ENCODE measurements at regions not wholly inside any gene's neighbourhood (a gene's known extent, or its start where the extent isn't known, plus 50 kb on each side); places are given as distances from the start of the nearest gene placed in this dataset.
"Not testable (repeated sequence)": the region's sequence is repeated elsewhere in the genome, so short reads cannot be mapped to it uniquely, and the experiment has no call there.

DNA sequence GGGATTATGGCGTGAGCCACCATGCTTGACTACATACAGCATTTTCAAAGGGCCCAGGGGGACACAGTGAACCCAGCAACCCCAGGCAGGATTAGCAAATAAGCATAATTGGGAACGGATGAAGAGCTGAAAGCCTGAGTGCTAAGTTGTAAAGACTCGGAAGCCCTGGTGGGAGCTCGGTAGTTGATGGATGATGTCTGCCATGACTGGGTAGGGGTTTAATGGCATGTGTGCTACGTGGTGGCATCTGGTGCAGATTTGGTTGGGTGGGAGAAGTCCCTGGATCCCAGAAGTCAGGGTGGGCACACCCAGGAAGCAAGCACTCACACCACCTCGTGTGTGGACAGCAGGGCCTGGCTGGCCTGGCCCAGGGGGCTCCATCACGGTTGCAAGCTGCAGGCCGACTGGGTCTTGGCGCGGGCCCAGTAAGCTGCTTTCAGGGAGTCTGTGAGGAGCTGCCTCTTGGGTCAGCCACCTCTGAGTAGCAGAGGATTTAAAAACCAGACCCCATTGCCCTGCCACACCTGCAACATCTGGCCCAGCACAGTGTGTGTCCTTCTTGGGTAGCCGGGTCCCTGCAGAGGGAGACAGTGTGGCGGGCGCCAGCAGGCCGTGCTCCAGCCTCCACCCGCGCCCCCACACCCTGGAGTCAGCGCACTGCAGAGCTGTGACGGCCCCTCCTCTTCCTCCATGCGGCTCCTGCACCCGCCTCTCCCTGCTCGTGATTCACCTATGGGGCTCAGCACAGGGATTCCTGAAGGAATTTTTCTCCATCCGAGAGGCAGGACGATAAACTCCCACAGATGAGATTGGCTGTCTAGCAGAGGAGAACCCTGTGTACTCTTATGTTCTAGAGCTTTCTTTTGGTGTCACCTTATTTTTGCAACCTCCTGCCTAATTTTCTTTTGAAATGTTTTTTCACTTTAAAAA, 159.2 kb downstream of the LAT start:
- H3K27ac ChIP-seq; H3K4me1 ChIP-seq; DNase-seq; intact Hi-C loops (cut with DNase I; ENCODE audit: low total_unique reads); H3K36me3 ChIP-seq; H3K9me3 ChIP-seq; in situ Hi-C loops (cut with MboI; ENCODE audit: low pct_ligation_motif_present in 1 of 4, low pct_unique_long_range_greater_than_20kb in 1 of 4, low sequenced_read_pairs in 3 of 4); H3K27me3 ChIP-seq; H3K4me3 ChIP-seq: not testable (repeated sequence)
- 82 to 90% methylated on average over 2 to 19 of the region's 23 CpGs for WGBS, 2 donors (ENCODE audit: low coverage in 1 of 2)

DNA sequence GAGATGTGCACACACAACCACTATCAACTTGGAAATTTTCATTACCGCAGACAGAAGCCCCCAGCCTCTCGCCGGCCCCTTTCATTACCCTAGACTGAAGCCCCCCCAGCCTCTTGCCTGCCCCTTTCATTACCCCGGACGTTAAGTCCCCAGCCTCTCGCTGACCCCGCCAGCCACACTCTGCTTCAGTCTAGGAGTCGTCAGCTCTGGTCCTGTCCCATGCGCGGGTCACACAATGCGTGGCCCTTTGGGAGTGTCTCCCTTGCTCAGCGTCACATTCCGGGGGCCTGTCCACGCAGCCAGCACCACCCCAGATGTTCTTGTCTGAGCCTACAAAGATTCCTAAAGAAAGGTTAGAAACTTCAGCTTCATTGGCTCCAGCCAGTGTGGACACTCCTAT, 157.7 kb downstream of the LAT start:
- H3K4me3 ChIP-seq; intact Hi-C loops (cut with DNase I; ENCODE audit: low total_unique reads); H3K27ac ChIP-seq; DNase-seq; H3K27me3 ChIP-seq; in situ Hi-C loops (cut with MboI; ENCODE audit: low pct_ligation_motif_present in 1 of 4, low pct_unique_long_range_greater_than_20kb in 1 of 4, low sequenced_read_pairs in 3 of 4); H3K9me3 ChIP-seq; H3K36me3 ChIP-seq; H3K4me1 ChIP-seq: not testable (repeated sequence)
- WGBS, 2 donors (ENCODE audit: low coverage in 1 of 2): 84% methylated on average over 14 of the region's 14 CpGs; no CpG with 5 or more reads in 1 of the 2 donors

DNA sequence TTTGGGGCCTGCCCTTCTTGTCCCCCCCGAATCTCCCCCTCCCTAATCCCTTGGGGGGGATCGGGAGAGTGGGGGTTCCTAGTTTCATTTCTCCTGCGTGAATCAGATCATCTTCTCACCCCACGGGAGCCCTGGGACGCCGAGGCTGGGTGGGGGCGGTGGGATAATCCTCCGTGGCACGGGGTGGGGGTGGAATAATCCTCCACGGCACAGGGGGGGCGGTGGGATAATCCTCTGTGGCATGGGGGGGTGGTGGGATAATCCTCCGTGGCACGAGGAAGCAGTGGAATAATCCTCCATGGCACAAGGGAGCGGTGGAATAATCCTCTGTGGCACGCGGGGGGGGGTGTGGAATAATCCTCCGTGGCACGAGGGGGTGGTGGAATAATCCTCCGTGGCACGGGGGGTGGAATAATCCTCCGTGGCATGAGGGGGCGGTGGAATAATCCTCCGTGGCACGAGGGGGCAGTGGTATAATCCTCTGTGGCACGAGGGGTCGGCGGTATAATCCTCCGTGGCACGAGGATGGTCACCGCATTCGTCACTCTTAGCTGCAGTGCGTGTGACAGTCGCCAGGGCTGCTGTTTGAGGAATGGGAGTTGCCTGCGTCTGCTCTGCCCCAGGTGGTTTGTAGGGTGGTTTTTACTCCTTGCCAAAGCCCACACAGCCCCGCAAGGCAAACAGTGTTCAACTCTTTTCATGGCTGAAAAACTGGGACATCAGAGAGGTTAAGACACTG, 156.9 kb downstream of the LAT start:
- Histone ChIP-seq H3K27ac (no peak overlapping the region), H3K4me3 (no peak overlapping the region), H3K27me3 (no peaks in the 10 kb centered on the region), H3K9me3 (no peaks in the 10 kb centered on the region), H3K4me1 (no peaks in the 10 kb centered on the region), H3K36me3 (no peaks in the 10 kb centered on the region)
- in situ Hi-C loops (cut with MboI; ENCODE audit: low pct_ligation_motif_present in 1 of 4, low pct_unique_long_range_greater_than_20kb in 1 of 4, low sequenced_read_pairs in 3 of 4) (no loop called here), intact Hi-C loops (cut with DNase I; ENCODE audit: low total_unique reads) (no loop called here)
- WGBS, 2 donors (ENCODE audit: low coverage in 1 of 2): 87 to 100% methylated on average over 1 to 35 of the region's 35 CpGs
- TF ChIP-seq POLR2A (IDR thresholded peaks at IDR 0.05) (no peak), POLR2AphosphoS5 (IDR thresholded peaks at IDR 0.05) (no peak), EP300 (IDR thresholded peaks at IDR 0.05; ENCODE audit: low read depth) (no peak)
- TF ChIP-seq, protein P1, sequence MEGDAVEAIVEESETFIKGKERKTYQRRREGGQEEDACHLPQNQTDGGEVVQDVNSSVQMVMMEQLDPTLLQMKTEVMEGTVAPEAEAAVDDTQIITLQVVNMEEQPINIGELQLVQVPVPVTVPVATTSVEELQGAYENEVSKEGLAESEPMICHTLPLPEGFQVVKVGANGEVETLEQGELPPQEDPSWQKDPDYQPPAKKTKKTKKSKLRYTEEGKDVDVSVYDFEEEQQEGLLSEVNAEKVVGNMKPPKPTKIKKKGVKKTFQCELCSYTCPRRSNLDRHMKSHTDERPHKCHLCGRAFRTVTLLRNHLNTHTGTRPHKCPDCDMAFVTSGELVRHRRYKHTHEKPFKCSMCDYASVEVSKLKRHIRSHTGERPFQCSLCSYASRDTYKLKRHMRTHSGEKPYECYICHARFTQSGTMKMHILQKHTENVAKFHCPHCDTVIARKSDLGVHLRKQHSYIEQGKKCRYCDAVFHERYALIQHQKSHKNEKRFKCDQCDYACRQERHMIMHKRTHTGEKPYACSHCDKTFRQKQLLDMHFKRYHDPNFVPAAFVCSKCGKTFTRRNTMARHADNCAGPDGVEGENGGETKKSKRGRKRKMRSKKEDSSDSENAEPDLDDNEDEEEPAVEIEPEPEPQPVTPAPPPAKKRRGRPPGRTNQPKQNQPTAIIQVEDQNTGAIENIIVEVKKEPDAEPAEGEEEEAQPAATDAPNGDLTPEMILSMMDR (IDR thresholded peaks at IDR 0.05): no peak
- DNase-seq: no peak

DNA sequence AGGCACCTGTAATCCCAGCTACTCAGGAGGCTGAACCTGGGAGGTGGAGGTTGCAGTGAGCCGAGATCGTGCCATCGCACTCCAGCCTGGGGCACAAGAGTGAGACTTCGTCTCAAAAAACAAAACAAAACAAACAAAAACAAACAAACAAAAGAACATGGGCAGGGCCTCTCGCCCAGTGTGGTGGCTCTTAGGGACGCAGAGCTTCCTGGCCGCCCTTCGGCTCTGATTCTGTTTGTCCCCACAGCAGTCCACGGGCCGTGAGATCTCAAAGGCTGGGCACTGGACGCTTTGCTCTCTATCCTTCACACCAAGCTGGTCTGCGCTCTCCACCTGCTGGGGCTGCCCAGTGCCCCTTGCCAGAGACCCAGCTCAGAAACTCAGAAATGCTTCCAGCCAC, 156.3 kb downstream of the LAT start:
- H3K9me3 ChIP-seq; H3K4me1 ChIP-seq; intact Hi-C loops (cut with DNase I; ENCODE audit: low total_unique reads); H3K4me3 ChIP-seq; H3K27ac ChIP-seq; DNase-seq; in situ Hi-C loops (cut with MboI; ENCODE audit: low pct_ligation_motif_present in 1 of 4, low pct_unique_long_range_greater_than_20kb in 1 of 4, low sequenced_read_pairs in 3 of 4); H3K36me3 ChIP-seq; H3K27me3 ChIP-seq: not testable (repeated sequence)
- WGBS, 2 donors (ENCODE audit: low coverage in 1 of 2): 88 to 92% methylated on average over 7 to 11 of the region's 12 CpGs

DNA sequence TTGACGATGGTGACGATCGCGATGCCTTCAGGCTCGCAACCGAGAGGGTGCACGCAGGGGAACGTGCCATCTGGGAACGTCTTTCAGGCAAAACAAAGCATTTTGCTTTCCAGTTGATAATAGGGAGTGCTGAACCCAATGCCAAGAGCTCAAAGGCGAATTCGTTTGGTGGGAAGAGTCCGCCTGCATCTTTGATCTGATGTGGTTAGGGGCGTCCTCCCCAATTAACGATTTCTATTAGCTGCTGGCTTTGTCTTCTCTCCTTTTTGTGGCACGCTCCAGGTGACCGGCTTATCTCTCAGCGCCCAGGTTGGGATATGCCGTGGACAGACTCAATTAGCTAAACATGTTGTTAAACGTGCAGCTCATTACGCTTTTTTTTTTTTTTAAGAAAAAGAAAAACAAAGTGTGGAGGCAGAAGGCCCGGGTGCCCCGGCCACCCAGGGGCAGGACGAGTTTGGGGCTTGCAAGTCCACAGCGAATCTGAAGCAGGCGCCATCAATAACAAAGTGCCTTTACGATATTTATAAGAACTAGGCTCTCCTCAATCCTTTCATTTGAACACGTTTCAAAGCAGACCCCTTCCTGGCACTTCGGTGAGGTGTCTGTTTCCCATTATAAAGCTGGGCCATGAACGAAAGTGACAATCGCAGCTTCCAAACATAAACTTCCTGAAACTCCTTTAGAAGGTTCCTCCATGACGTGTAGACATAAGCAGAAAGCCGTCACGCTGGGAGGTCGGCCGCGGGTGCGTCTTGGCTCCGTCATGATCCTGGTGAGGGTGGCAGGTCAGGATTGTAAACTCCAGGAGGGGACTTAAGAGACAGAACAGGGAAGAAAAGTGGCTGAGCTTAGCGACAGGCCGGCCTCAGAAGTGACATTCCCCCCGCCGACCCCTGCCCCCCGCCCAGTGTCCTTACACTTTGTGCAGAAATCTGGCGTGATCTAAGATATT, 155.3 kb downstream of the LAT start:
- H3K27me3 ChIP-seq; H3K9me3 ChIP-seq; H3K4me3 ChIP-seq; DNase-seq; intact Hi-C loops (cut with DNase I; ENCODE audit: low total_unique reads); H3K36me3 ChIP-seq; H3K4me1 ChIP-seq; in situ Hi-C loops (cut with MboI; ENCODE audit: low pct_ligation_motif_present in 1 of 4, low pct_unique_long_range_greater_than_20kb in 1 of 4, low sequenced_read_pairs in 3 of 4); H3K27ac ChIP-seq: not testable (repeated sequence)
- 79 to 84% methylated on average over 8 to 40 of the region's 44 CpGs for WGBS, 2 donors (ENCODE audit: low coverage in 1 of 2)

All from transverse colon (tissue), 4 donors.